ENCODE measurements at regions not wholly inside any gene's neighbourhood (a gene's known extent, or its start where the extent isn't known, plus 50 kb on each side); places are given as distances from the start of the nearest gene placed in this dataset.

GRCh38 chr15:56788359-56788758 is 55.0 kb upstream of the ZNF280D start:
- TF ChIP-seq POLR2A (IDR thresholded peaks at IDR 0.05; ENCODE audit: low read depth) (no peak), CTCF (IDR thresholded peaks at IDR 0.05) (no peak), POLR2AphosphoS5 (IDR thresholded peaks at IDR 0.05) (no peak)

All from esophagus muscularis mucosa (tissue), 3 donors.